Mesenchymal stem cell (in vitro differentiated cells and primary cell): ENCODE measurements at regions not wholly inside any gene's neighbourhood (a gene's known extent, or its start where the extent isn't known, plus 50 kb on each side); places are given as distances from the start of the nearest gene placed in this dataset.

Experiments used
- DNase-seq: peaks from one replicate; pipeline ENCODE4 v3.0.0-alpha.2; 2013
- H2AFZ ChIP-seq: one replicate; pipeline ENCODE4 v1.6.1; 2013; ENCODE audit warnings: low read depth, mild to moderate bottlenecking, control low read depth, inconsistent platforms, low read length, moderate library complexity
- H2AK5ac ChIP-seq: 2 replicates; pipeline ENCODE4 v1.6.1; 2013; ENCODE audit warnings: low read length, moderate library complexity, mild to moderate bottlenecking, inconsistent platforms; ENCODE audit not compliant: severe bottlenecking
- H2BK120ac ChIP-seq: one replicate; pipeline ENCODE4 v1.6.1; 2013; ENCODE audit warnings: low read depth, mild to moderate bottlenecking, inconsistent platforms, low read length, moderate library complexity
- H2BK12ac ChIP-seq, 2 experiments: one replicate each; pipeline ENCODE4 v1.6.1; 2013; ENCODE audit warnings: inconsistent platforms in 2 of 2, low read length in 2 of 2, mild to moderate bottlenecking in 2 of 2, moderate library complexity in 2 of 2, control low read depth in 1 of 2
- H2BK15ac ChIP-seq: one replicate; pipeline ENCODE4 v1.6.1; 2013; ENCODE audit warnings: mild to moderate bottlenecking, low read depth, inconsistent platforms; ENCODE audit not compliant: poor library complexity, severe bottlenecking
- H2BK5ac ChIP-seq: 2 replicates; pipeline ENCODE4 v1.6.1; 2013; ENCODE audit warnings: low read depth, mild to moderate bottlenecking, low read length, control low read depth, inconsistent platforms; ENCODE audit not compliant: poor library complexity, severe bottlenecking
- H3K14ac ChIP-seq, 2 experiments: one replicate each; pipeline ENCODE4 v1.6.1; 2013; ENCODE audit warnings: inconsistent platforms in 2 of 2, low read length in 2 of 2, control low read depth in 1 of 2, mild to moderate bottlenecking in 1 of 2, moderate library complexity in 1 of 2
- H3K18ac ChIP-seq, 2 experiments: one replicate each; pipeline ENCODE4 v1.6.1; 2013; ENCODE audit warnings: inconsistent platforms in 2 of 2, low read length in 2 of 2, control low read depth in 1 of 2, low read depth in 1 of 2, mild to moderate bottlenecking in 1 of 2
- H3K23ac ChIP-seq, 2 experiments: one replicate each; pipeline ENCODE4 v1.6.1; 2013; ENCODE audit warnings: inconsistent platforms in 2 of 2, low read length in 2 of 2, mild to moderate bottlenecking in 2 of 2, moderate library complexity in 2 of 2, control low read depth in 1 of 2
- H3K27ac ChIP-seq: 2 replicates; pipeline ENCODE4 v1.5.1; 2013; ENCODE audit warnings: mild to moderate bottlenecking, moderate library complexity, low read length, control low read depth, inconsistent platforms; ENCODE audit not compliant: poor library complexity, severe bottlenecking
- H3K27me3 ChIP-seq, 2 experiments: 2 replicates each; pipeline versions ENCODE4 v1.6.1 to v1.7.0; 2013; ENCODE audit warnings: low read length in 2 of 2, mild to moderate bottlenecking in 2 of 2, moderate library complexity in 2 of 2, control low read depth in 1 of 2, inconsistent platforms in 1 of 2; ENCODE audit not compliant: control insufficient read depth in 1 of 2, insufficient read depth in 1 of 2
- H3K36me3 ChIP-seq, 2 experiments: 2 replicates each; pipeline versions ENCODE4 v1.6.1 to v1.7.0; 2013; ENCODE audit warnings: low read length in 2 of 2, control low read depth in 1 of 2, inconsistent platforms in 1 of 2, low read depth in 1 of 2, mild to moderate bottlenecking in 1 of 2; ENCODE audit not compliant: insufficient read depth in 2 of 2, control insufficient read depth in 1 of 2
- H3K4ac ChIP-seq, 2 experiments: one replicate each; pipeline ENCODE4 v1.6.1; 2013; ENCODE audit warnings: inconsistent platforms in 2 of 2, low read length in 2 of 2, mild to moderate bottlenecking in 2 of 2, moderate library complexity in 2 of 2, control low read depth in 1 of 2, low read depth in 1 of 2
- H3K4me1 ChIP-seq: 2 replicates; pipeline ENCODE4 v1.6.1; 2013; ENCODE audit warnings: low read depth, low read length, control low read depth; ENCODE audit not compliant: control insufficient read depth, insufficient read depth
- H3K4me2 ChIP-seq: 2 replicates; pipeline ENCODE4 v1.6.1; 2013; ENCODE audit warnings: low read length, mild to moderate bottlenecking, inconsistent platforms; ENCODE audit not compliant: poor library complexity, severe bottlenecking
- H3K4me3 ChIP-seq, 2 experiments: 2 replicates each; pipeline versions ENCODE4 v1.5.1 to v1.7.0; 2013; ENCODE audit warnings: low read length in 2 of 2, mild to moderate bottlenecking in 2 of 2, control low read depth in 1 of 2, low read depth in 1 of 2; ENCODE audit not compliant: insufficient read depth in 1 of 2
- H3K79me1 ChIP-seq: replicated peaks from 2 replicates; pipeline ENCODE4 v1.6.1; 2013; ENCODE audit warnings: mild to moderate bottlenecking, control low read depth, low read length, inconsistent platforms; ENCODE audit not compliant: poor library complexity, severe bottlenecking
- H3K9ac ChIP-seq: 2 replicates; pipeline ENCODE4 v1.7.0; 2013; ENCODE audit warnings: mild to moderate bottlenecking, low read length, moderate library complexity
- H3K9me3 ChIP-seq: 2 replicates; pipeline ENCODE4 v1.7.0; 2013; ENCODE audit warnings: mild to moderate bottlenecking, low read length; ENCODE audit not compliant: control insufficient read depth
- H4K8ac ChIP-seq: one replicate; pipeline ENCODE4 v1.6.1; 2013; ENCODE audit warnings: inconsistent platforms, mild to moderate bottlenecking, low read length, moderate library complexity
- H4K91ac ChIP-seq: one replicate; pipeline ENCODE4 v1.6.1; 2013; ENCODE audit warnings: mild to moderate bottlenecking, low read length, inconsistent platforms
- WGBS: methylation state at CpG from one replicate; pipeline ENCODE4 v1.1.7; 2013; ENCODE audit warnings: mixed read lengths; 5-methylcytosine and 5-hydroxymethylcytosine counted together

DNA sequence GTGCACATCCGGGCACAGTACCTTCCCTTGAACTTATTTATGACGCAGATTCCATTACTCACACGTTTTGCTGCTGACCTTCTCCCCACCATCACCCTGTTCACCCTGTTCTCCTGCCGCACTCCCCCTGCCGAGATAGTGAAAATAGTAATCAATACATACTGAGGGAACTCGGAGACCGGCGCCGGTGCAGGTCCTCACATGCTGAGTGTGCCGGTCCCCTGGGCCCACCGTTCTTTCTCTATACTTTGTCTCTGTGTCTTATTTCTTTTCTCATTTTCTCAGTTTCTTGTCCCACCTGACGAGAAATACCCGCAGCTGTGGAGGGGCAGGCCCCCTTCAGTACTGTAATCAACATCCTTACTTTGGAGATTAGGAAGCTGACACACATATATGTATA lies 1337.1 kb upstream of the PABPC4L start:
- no peaks in the 10 kb centered on the region for H3K4me1 ChIP-seq
- no peaks in the 10 kb centered on the region for H3K36me3 ChIP-seq
- H3K27ac ChIP-seq, result no peak overlapping the region
- H3K27me3 ChIP-seq, result no peaks in the 10 kb centered on the region
- no peak overlapping the region for H3K4me3 ChIP-seq
- H3K4ac ChIP-seq, result no peak overlapping the region
- no peak overlapping the region for H4K8ac ChIP-seq
- H3K9ac ChIP-seq, result no peak overlapping the region
- no peak for DNase-seq
- H3K23ac ChIP-seq, result no peak overlapping the region
- no peak overlapping the region for H3K14ac ChIP-seq
- 97% methylated on average over 13 of the region's 13 CpGs for WGBS
- H2BK5ac ChIP-seq, result no peak overlapping the region
- H2BK15ac ChIP-seq, result no peak overlapping the region
- H3K4me2 ChIP-seq, result no peak overlapping the region
- no peak overlapping the region for H3K18ac ChIP-seq
- H4K91ac ChIP-seq, result no peak overlapping the region
- H2BK120ac ChIP-seq, result no peak overlapping the region
- no peak overlapping the region for H2AFZ ChIP-seq
- no peaks in the 10 kb centered on the region for H3K9me3 ChIP-seq
- H2BK12ac ChIP-seq, result no peak overlapping the region
- H3K79me1 ChIP-seq, result no peaks in the 10 kb centered on the region
- H2AK5ac ChIP-seq, result no peak overlapping the region

DNA sequence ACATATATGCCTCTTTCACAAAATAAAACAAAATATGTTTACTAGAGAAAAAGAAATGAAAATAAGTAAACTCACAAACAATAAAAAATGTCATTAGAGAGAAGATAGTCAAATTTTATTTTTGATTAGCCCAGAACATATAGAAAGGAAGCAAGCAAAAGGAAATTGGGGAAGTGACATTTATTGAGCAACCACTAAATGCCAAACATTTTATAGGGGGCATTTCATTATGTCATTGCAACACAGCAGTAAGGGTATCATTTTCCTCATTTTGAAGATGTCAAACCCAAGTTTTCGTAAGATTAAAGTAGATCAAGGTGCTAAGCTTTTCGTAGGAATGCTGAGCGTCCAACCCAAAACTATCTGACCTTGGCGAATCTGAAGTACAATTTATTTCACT lies 1331.5 kb upstream of the PABPC4L start:
- H3K27ac ChIP-seq, result no peak overlapping the region
- H2BK5ac ChIP-seq, result no peak overlapping the region
- H3K4ac ChIP-seq, result no peak overlapping the region
- H3K4me1 ChIP-seq, result no peaks in the 10 kb centered on the region
- DNase-seq, result no peak
- H3K23ac ChIP-seq, result no peak overlapping the region
- no peak overlapping the region for H4K91ac ChIP-seq
- no peak overlapping the region for H3K4me3 ChIP-seq
- H3K4me2 ChIP-seq, result no peak overlapping the region
- no peaks in the 10 kb centered on the region for H3K9me3 ChIP-seq
- H3K14ac ChIP-seq, result no peak overlapping the region
- WGBS, result 96% methylated on average over 3 of the region's 4 CpGs
- H2AFZ ChIP-seq, result no peak overlapping the region
- H3K18ac ChIP-seq, result no peak overlapping the region
- H3K9ac ChIP-seq, result no peak overlapping the region
- H4K8ac ChIP-seq, result no peak overlapping the region
- no peak overlapping the region for H2AK5ac ChIP-seq
- no peaks in the 10 kb centered on the region for H3K36me3 ChIP-seq
- H2BK120ac ChIP-seq, result no peak overlapping the region
- no peaks in the 10 kb centered on the region for H3K79me1 ChIP-seq
- no peak overlapping the region for H2BK12ac ChIP-seq
- H3K27me3 ChIP-seq, result no peaks in the 10 kb centered on the region
- H2BK15ac ChIP-seq, result no peak overlapping the region

DNA sequence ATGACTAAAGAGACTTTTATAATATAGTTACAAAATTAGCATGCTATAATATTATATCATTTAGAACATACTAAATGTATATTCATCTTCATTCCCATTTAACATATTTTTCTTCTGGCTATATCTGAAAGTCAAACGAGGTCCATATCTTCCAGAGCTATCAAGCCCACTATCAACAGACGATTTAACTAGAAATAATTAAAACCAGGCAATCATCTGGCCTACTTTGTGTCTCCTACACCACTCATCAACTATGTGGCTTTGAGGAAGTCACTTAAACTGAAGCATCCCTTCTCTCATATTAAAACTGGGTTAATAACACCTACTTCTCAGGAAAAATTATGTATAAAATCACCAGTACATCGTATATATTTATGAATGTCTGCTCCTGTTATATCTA lies 1330.5 kb upstream of the PABPC4L start:
- H3K27ac ChIP-seq, result no peak overlapping the region
- H2AK5ac ChIP-seq, result no peak overlapping the region
- H4K8ac ChIP-seq, result no peak overlapping the region
- no peak for DNase-seq
- H4K91ac ChIP-seq, result no peak overlapping the region
- H2BK120ac ChIP-seq, result no peak overlapping the region
- H3K79me1 ChIP-seq, result no peaks in the 10 kb centered on the region
- no peak overlapping the region for H3K4ac ChIP-seq
- H3K27me3 ChIP-seq, result no peaks in the 10 kb centered on the region
- H3K9me3 ChIP-seq, result no peaks in the 10 kb centered on the region
- H3K4me2 ChIP-seq, result no peak overlapping the region
- H3K9ac ChIP-seq, result no peak overlapping the region
- no peak overlapping the region for H3K23ac ChIP-seq
- no peak overlapping the region for H3K14ac ChIP-seq
- WGBS, result 68% methylated on average over 2 of the region's 3 CpGs
- no peak overlapping the region for H2BK5ac ChIP-seq
- no peak overlapping the region for H2AFZ ChIP-seq
- no peaks in the 10 kb centered on the region for H3K36me3 ChIP-seq
- no peak overlapping the region for H3K4me3 ChIP-seq
- no peaks in the 10 kb centered on the region for H3K4me1 ChIP-seq
- no peak overlapping the region for H3K18ac ChIP-seq
- no peak overlapping the region for H2BK12ac ChIP-seq
- H2BK15ac ChIP-seq, result no peak overlapping the region

DNA sequence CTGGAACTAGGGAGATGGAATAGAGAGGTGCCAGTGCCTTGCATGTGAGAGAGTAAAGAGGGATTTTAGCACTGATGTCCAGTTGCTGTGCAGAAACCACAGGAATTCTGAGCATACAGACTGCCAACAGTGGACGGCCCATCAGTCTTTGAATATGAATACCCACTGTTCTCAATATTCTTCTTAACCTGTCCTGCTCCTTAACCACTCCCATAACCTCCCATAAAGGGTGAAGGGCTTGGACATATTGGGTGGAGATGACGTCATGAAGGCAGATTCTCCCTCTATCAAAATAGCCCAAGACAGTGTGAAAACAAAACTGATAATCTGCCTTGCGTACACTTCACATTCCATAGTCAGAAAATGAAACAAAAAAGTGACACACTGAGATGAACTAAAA lies 1313.7 kb upstream of the PABPC4L start:
- Histone ChIP-seq H3K4me1 (no peaks in the 10 kb centered on the region), H3K18ac (peak overlapping the region in 1 of 2 experiments; percentile 24), H3K79me1 (no peaks in the 10 kb centered on the region), H4K91ac (no peak overlapping the region), H3K27ac (peak overlapping the region; percentile 27), H3K36me3 (no peaks in the 10 kb centered on the region), H3K4me3 (no peak overlapping the region), H3K9me3 (no peaks in the 10 kb centered on the region), H2AK5ac (no peak overlapping the region), H4K8ac (no peak overlapping the region), H3K27me3 (no peaks in the 10 kb centered on the region), H2AFZ (peak overlapping the region; percentile 14), H2BK12ac (no peak overlapping the region), H2BK5ac (no peak overlapping the region), H3K9ac (no peak overlapping the region), H3K23ac (no peak overlapping the region), H2BK15ac (no peak overlapping the region), H3K4me2 (peak overlapping the region; percentile 57), H2BK120ac (no peak overlapping the region), H3K4ac (no peak overlapping the region), H3K14ac (no peak overlapping the region)
- WGBS, result 91% methylated on average over 3 of the region's 3 CpGs
- DNase-seq, result peak; percentile 7
